MV-4-11 (cell line): ENCODE measurements at regions not wholly inside any gene's neighbourhood (a gene's known extent, or its start where the extent isn't known, plus 50 kb on each side); places are given as distances from the start of the nearest gene placed in this dataset.

Experiments
- DNase-seq: peaks from one replicate; lab custom pipeline; 2025; lab: John Stamatoyannopoulos, UW

DNA sequence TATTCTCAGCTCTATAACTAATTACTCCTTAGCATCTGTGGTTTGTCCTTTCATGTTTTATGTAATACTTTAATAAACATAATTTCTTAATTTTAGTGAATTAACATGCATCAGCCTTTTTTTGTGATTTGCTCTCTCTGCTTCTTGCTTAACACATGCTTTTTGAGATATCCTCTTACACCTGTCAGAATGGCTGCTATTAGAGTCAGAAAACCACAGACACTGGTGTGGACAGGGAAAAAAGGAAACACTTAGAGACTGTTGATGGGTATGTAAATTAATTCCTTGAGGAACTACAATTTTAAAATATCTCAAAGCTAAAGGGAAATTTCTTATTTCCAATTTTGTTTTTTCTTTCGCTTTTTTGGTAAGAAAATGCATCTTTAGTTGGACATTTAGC lies 549.0 kb downstream of the ZNF804A start:
- DNase-seq: no peak

GRCh38 chr2:185152186-185152585 lies 553.9 kb downstream of the ZNF804A start:
- no peak for DNase-seq

GRCh38 chr2:185161701-185162100 lies 563.4 kb downstream of the ZNF804A start:
- DNase-seq: peak; percentile 42

GRCh38 chr2:185174353-185174752 lies 564.3 kb upstream of the FSIP2 start:
- DNase-seq: no peak

GRCh38 chr2:185179743-185180142 lies 558.9 kb upstream of the FSIP2 start:
- DNase-seq: no peak

DNA sequence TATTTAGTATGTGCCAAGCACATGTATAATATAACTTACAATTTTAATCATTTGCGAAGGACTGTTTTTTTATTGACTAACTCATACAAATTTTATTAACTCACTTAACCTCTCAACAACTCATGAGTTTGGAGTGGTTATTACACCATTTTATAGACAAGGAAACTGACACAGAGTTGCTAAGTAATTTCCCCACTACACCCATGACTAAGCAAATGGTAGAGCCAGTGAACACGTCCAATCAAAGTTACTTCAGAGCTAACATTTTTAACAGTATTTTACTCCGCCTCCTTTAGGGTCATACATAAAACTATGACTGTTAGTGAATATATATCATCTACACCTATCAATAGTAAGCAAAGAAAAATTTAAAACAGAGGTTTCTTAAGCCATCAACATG lies 556.7 kb upstream of the FSIP2 start:
- DNase-seq: no peak

DNA sequence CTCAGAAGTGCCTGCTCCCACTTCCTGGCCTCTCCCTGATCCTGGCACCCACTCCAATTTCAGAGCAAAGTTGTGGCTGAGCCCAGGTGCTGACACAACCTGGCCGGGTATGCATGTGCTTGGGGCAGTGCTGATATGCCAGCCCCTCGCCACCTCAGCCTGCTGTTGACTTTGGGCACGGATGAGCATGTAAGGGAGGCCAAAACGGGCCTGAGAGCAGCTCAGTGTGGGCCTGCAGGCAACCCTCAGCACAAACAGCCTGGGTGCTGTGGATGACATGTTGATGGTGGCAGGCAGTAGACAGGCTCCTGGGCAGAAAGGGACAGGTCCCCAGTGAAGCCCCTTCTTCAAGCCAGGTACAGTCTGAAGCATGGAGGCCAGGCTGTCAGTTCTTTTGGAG lies 553.6 kb upstream of the FSIP2 start:
- DNase-seq: no peak

- DNase-seq: no peak
Measured at GRCh38 chr2:185187421-185187820, 551.2 kb upstream of the FSIP2 start.

DNA sequence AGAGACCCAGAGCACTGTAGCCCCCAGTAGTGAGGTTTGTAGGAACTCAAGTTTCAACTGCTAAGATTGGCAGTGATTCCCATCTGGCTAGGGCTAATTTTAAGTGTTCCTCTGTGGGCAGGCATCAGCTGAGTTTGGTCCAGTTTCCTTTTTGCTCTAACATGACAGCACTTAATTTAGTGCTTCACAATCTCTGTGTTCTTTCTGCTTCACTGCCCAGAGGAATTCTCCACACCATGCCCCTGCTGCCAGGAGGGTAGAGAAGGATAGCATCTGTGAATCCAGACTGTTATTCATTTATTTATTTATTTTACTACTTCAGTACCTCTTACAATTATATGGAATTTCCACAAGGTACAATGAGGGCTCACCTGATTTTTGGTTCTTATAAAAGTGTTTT lies 549.9 kb upstream of the FSIP2 start:
- DNase-seq: no peak

GRCh38 chr2:185201063-185201462 lies 537.5 kb upstream of the FSIP2 start:
- no peak for DNase-seq

DNA sequence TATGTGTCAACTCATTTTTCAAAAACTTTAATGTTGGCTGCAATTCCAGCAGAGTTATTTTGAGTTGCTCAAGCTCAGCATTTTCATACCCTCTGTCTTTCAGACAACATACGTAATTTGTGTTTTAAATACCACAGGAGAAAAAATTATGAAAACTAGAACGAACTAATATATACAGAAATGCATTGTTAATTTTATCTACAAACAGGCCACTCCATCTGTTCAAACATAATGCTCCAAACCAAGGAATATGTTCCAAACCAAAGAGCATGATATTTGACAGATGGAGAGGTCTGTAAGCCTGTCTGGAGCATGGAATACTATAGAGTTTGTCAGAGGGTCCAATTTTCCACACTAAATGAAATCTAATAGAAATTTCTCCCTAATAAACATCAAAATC lies 536.2 kb upstream of the FSIP2 start:
- DNase-seq: no peak

DNA sequence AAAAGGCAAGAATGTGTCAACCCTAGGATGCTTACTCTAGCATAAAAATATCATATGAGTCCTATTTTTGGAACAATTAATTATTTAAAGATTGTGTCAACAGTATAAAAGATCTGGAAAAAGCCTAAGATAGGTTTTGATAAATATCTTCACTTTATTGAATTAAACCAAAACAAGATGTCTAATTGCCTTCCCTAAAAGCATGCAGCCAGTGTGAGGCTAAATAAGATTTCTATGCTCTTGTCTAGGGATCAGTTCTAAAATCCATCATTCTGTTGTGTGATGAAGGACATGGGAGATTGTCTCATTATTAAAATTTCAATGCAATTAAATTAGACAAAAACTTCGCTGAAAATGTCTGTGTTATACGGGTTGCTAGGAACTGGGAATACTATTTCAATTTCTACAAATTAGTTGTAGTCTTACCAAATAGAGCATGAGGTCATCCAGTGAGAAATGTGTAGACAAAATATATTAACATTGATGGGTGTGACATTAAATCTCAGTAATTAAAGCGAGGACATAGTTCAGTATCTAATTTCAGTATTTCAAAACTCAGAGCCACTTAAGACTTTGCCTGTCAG lies 535.6 kb upstream of the FSIP2 start:
- no peak for DNase-seq

DNA sequence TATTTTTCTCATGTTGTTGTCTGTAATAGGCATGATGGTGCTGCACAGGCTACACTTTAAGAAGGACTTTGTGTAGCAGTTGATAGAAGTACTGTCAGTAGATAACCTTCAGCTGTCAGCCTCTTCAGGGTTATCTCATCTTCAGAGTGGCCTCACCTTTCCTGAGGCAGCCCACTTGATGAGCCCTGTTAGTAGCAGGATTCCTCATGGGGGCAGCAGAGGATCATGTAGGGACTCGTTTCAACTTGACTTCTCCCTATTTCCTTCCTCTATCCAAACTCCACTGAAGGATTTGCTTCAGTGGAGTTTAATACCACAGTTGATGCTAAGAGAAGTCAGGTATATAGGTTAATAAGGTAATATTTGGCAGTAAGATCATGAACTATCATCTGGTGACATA lies 530.3 kb upstream of the FSIP2 start:
- peak; percentile 1 for DNase-seq

GRCh38 chr2:185215497-185215896 lies 523.1 kb upstream of the FSIP2 start:
- no peak for DNase-seq

DNA sequence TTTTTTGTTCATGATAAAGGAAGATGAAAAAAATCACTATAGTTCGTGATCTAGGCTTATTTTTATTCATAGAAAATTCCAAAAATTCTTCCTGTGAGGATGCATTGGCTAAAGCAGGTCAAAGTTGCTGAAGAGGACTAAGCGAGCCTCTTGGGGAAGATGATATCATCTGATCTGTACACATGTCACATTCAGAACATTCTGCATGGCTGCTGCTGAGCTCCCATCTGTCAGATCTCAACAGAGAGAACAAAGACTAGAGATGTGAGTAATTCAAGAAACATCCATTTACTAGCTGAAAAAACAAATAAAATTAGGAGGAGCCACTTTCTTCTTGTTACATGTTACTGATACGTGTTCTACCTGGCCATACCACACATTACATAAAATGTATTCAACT lies 518.6 kb upstream of the FSIP2 start:
- DNase-seq: no peak

- DNase-seq: no peak
Measured at GRCh38 chr2:185222311-185222710, 516.3 kb upstream of the FSIP2 start.

GRCh38 chr2:185227391-185227790 lies 511.2 kb upstream of the FSIP2 start:
- no peak for DNase-seq

DNA sequence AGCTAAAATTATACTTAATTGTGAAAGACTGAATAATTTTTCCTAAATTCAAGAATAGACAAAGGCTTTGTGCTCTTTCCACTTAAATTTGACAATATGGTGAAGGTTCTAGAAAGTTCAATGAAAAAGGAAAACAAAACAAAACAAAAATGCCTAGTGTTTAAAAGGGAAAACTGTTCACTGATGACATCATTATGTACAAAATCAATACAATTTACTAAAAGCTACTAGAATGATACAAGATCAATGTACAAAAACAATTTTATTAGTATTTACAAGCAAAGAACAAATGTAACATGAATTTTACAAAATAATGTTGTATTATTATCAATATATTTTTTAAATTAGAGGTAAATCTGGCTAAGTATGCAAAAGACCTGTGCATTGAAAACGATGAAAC lies 499.1 kb upstream of the FSIP2 start:
- no peak for DNase-seq

- no peak for DNase-seq
Measured at GRCh38 chr2:185240796-185241195, 497.8 kb upstream of the FSIP2 start.

- DNase-seq: no peak
Measured at GRCh38 chr2:185241556-185241955, 497.0 kb upstream of the FSIP2 start.

GRCh38 chr2:185242462-185242861 lies 496.1 kb upstream of the FSIP2 start:
- no peak for DNase-seq

GRCh38 chr2:185245216-185245615 lies 493.4 kb upstream of the FSIP2 start:
- DNase-seq: no peak

DNA sequence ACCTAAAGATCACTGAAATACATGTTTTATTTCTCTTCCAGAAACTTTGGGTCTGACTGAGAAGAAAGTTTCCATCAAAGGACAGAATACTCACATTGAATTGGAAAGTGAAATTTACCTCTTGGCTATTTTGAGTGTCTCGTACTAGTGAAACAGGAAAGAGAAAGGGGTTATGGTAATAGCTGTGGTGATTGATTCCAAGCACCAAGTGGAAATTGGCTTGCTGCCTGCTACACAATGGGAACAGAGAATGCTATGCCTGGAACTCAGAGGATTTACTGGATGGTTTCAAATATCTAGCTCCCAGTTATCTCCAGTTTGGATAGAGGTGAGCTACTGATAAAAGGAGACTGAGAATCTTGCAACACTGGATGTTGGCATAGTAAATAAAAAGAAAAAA lies 492.8 kb upstream of the FSIP2 start:
- no peak for DNase-seq

GRCh38 chr2:185246717-185247116 lies 491.9 kb upstream of the FSIP2 start:
- no peak for DNase-seq

DNA sequence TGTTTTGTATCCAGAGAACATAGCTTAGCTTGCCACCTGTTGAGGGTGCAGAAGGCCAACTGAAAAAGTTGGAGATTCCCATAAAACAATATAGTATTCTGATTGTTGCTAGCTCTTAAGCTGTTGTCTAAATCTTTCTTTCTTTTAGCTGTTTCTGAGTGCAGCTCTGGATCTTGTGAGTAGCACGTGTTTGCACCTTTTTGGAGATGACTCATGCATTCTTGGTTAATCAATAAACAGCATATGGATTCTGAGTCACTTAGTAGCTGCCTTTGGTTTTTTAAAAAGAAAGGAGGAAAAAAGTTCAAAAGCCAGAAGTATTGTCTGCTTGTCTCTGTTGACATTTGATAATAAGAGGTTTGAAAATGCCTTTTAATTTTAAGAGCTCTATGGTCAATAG lies 483.0 kb upstream of the FSIP2 start:
- DNase-seq: no peak
